Astrocyte of the spinal cord (primary cell): ENCODE measurements at regions not wholly inside any gene's neighbourhood (a gene's known extent, or its start where the extent isn't known, plus 50 kb on each side); places are given as distances from the start of the nearest gene placed in this dataset.

Experiments used
- DNase-seq: peaks from one replicate; pipeline ENCODE4 v3.0.0; 2011; ENCODE audit warnings: low read depth, low spot score
- H3K4me3 ChIP-seq: 2 replicates; pipeline ENCODE4 v1.5.1; 2011; ENCODE audit warnings: low read depth, mild to moderate bottlenecking, low read length, moderate library complexity
- CTCF ChIP-seq: IDR thresholded peaks from 2 replicates; pipeline ENCODE4 v1.5.1; 2012; ENCODE audit warnings: low read depth, mild to moderate bottlenecking, low read length, inconsistent platforms
- in situ Hi-C: cut with HindIII; loops from 2 replicates; pipeline ENCODE4 v1.10.0; 2017; ENCODE audit warnings: low sequenced_read_pairs

- no peak overlapping the region for H3K4me3 ChIP-seq
- no peak for DNase-seq
- no peak for TF ChIP-seq CTCF
- in situ Hi-C loops, result no loop called here
These were observed 82.6 kb upstream of the HS3ST1 start for GRCh38 chr4:11511321-11511720.

GRCh38 chr4:11507920-11508319, 79.2 kb upstream of the HS3ST1 start:
- no peak overlapping the region for H3K4me3 ChIP-seq
- no peak for DNase-seq
- in situ Hi-C loops, result no loop called here
- no peak for TF ChIP-seq CTCF

GRCh38 chr4:11506194-11506593, 77.5 kb upstream of the HS3ST1 start:
- TF ChIP-seq CTCF, result no peak
- no peak for DNase-seq
- no peak overlapping the region for H3K4me3 ChIP-seq
- in situ Hi-C loops, result no loop called here

- DNase-seq, result peak; percentile 58
- no peak for TF ChIP-seq CTCF
- in situ Hi-C loops, result no loop called here
- no peak overlapping the region for H3K4me3 ChIP-seq
These were observed 76.7 kb upstream of the HS3ST1 start for GRCh38 chr4:11505221-11505971.

- no peak overlapping the region for H3K4me3 ChIP-seq
- in situ Hi-C loops, result no loop called here
- DNase-seq, result no peak
- TF ChIP-seq CTCF, result no peak
These were observed 74.5 kb upstream of the HS3ST1 start for GRCh38 chr4:11503166-11503565.

GRCh38 chr4:11497972-11498371, 69.3 kb upstream of the HS3ST1 start:
- TF ChIP-seq CTCF, result no peak
- in situ Hi-C loops, result no loop called here
- no peak overlapping the region for H3K4me3 ChIP-seq
- no peak for DNase-seq
